Fibroblast of villous mesenchyme (primary cell): ENCODE measurements at regions not wholly inside any gene's neighbourhood (a gene's known extent, or its start where the extent isn't known, plus 50 kb on each side); places are given as distances from the start of the nearest gene placed in this dataset.

Experiments
- DNase-seq: peaks from one replicate; pipeline ENCODE4 v3.0.0-alpha.2; 2010; ENCODE audit warnings: low read depth
- H3K4me3 ChIP-seq: 2 replicates; pipeline ENCODE4 v1.5.1; 2011; ENCODE audit warnings: low read depth, mild to moderate bottlenecking, low read length
- TF ChIP-seq, protein P1 (sequence below): IDR thresholded peaks from 2 replicates; pipeline ENCODE4 v1.5.1; 2012; ENCODE audit warnings: low read depth, mild to moderate bottlenecking, low read length; ENCODE audit not compliant: insufficient read depth

DNA sequence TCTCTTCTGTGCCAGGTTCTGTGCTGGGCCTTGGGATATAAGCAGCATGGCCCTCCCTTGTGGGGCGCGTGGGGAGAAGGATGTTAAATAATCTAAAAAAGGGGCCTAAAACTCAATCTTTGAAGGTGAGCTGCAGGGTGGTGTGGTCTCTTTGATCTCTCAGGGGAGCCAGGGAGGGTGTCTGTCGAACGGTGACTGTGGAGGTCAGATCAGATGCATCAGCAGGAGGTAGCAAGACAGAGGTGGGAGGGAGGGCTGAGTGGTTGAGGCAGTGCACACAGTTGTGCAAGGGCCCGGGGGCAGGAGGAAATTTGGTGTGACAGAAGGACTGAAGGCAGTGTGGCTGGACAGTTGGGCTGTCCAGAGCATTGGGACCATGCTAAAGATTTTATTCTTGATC lies 287.3 kb downstream of the BMP7 start:
- TF ChIP-seq, protein P1, sequence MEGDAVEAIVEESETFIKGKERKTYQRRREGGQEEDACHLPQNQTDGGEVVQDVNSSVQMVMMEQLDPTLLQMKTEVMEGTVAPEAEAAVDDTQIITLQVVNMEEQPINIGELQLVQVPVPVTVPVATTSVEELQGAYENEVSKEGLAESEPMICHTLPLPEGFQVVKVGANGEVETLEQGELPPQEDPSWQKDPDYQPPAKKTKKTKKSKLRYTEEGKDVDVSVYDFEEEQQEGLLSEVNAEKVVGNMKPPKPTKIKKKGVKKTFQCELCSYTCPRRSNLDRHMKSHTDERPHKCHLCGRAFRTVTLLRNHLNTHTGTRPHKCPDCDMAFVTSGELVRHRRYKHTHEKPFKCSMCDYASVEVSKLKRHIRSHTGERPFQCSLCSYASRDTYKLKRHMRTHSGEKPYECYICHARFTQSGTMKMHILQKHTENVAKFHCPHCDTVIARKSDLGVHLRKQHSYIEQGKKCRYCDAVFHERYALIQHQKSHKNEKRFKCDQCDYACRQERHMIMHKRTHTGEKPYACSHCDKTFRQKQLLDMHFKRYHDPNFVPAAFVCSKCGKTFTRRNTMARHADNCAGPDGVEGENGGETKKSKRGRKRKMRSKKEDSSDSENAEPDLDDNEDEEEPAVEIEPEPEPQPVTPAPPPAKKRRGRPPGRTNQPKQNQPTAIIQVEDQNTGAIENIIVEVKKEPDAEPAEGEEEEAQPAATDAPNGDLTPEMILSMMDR = no peak
- DNase-seq = no peak
- H3K4me3 ChIP-seq = no peak overlapping the region

DNA sequence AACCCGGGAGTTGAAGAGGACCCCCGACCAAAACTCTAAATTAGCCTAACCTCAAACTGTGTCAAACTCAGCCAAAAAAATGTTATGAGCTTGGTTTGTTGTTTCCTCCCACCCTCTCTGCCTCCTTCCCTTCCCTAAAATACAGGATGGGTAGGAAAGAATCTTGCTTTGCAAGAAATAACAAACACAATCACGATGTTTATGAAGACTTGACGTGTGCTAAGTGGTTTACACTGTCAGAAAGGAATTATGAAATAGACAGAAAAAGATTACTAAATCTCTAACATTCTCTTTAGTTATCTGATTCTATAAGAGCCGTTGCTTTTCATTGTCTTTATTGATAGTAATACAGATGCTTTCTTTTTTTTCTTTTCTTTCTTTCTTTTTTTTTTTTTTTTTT lies 285.1 kb downstream of the BMP7 start:
- TF ChIP-seq, protein P1 = no peak
- H3K4me3 ChIP-seq = no peak overlapping the region
- DNase-seq = peak; percentile 56

DNA sequence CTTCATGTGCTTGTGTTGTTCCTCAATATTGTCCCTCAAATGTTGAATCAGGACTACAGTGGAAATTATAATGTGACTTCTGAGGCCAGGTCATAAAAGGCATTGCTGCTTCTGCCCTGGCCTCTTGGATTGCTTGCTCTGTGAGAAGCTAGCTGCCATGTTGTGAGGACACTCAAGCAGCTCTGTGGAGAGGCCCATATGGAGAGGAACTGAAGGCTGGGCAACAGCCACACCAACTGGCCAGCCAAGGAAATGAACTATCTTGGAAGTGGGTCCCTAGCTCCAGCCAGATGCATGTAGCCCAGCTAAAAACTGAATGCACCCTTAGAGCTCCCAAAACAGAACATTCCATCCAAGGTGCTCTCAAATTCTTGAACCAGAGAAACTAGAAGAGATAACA lies 282.6 kb downstream of the BMP7 start:
- TF ChIP-seq, protein P1 = no peak
- no peak overlapping the region for H3K4me3 ChIP-seq
- no peak for DNase-seq

DNA sequence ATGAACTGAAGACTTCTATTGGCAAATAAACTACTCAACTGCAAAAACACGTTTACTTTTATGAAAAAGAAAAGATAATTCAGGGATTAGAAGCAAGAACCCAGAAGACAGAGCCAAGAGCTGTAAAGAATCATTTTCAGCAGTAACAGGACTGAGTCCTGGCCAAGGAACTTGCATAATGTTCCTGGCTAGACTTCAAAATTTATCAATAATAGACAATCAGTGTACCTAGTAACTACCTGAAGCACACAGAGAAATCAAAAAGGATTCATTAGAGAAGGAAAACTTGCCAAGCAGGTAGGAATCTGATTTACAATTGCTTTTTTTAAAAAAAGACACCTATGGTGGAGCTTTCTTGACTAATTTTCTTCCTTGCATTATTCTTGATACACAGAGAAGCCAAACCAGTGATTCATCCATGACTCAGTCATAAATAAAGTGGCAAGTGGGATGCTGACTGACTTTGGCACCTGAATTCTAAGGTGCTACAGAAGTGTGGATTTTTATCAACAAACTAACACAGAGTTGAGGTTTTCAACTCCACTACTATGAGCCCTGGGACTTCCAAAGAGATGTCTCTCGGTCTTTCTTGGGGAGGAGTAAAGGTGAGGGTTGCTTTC lies 281.3 kb downstream of the BMP7 start:
- DNase-seq = no peak
- H3K4me3 ChIP-seq = no peak overlapping the region
- TF ChIP-seq, protein P1 = no peak

DNA sequence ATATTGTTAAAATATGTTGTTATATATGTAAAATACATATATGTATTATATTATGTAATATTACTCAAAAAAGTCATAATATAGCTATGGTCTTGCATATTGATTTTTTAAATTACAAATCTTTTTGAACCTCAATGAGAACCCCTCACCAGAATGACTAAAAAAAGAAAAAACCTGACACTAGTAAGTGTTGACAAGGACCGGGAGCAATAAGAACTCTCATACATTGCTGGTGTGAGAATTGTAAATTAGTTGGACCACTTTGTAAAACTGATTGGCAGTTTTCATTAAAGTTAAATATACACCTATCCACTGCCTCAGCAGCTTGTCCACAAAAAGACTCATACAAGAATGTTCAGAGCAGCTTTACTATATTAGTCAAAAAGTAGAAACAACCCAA lies 280.0 kb downstream of the BMP7 start:
- DNase-seq = no peak
- TF ChIP-seq, protein P1 = no peak
- H3K4me3 ChIP-seq = no peak overlapping the region

DNA sequence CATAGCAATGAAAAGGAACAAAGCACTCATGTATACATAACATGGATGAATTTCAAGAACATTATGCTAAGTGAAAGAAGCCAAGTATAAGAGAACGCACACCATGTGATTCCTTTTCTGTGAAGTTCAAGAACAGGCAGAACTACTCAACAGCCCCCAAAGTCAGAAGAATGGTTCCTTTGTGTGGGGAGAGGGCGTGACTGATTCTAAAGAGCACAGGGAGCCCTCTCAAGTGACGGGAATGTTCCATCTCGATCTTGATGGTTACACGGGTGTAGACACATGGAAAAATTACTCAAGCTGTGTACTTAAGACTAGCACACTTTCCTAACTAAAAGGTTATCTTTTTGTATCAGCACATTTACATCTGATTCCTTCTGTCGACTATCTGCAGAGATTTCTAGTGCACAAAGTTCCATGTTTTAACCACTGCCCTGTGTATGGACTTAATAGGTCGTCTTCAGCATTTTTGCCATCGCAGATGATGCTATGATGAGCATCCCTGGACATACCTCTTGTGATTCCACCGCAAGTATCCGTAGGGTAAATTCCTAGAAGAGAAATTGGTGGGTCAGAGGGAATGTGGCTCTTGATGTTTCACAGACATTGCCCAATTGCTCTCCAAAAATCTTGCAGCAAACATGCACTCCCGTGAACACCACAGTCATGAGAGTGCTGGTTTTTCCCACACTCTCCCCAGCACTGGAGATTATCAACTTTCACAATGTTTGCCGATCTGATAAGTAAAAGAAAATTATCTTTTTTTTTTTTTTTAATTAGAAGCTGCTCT lies 279.3 kb downstream of the BMP7 start:
- DNase-seq = peak; percentile 93
- TF ChIP-seq, protein P1 = no peak
- H3K4me3 ChIP-seq = no peak overlapping the region
